Keratinocyte (primary cell): ENCODE measurements at regions not wholly inside any gene's neighbourhood (a gene's known extent, or its start where the extent isn't known, plus 50 kb on each side); places are given as distances from the start of the nearest gene placed in this dataset.

Experiments used
- DNase-seq: peaks from one replicate; pipeline ENCODE4 v3.0.0-alpha.2; 2011; ENCODE audit warnings: low read depth, missing footprints, low spot score
- FAIRE-seq: peaks from 2 replicates; lab custom pipeline; 2011; peaks lifted over from hg19 to GRCh38; lab: Jason Lieb, UNC
- H2AFZ ChIP-seq: 2 replicates; pipeline ENCODE4 v1.6.0; 2012; ENCODE audit warnings: low read length, control low read depth, inconsistent platforms; ENCODE audit not compliant: control insufficient read depth
- H3K27ac ChIP-seq: 2 replicates; pipeline ENCODE4 v1.5.1; 2011; ENCODE audit warnings: low read length; ENCODE audit not compliant: control insufficient read depth, insufficient read depth
- H3K27me3 ChIP-seq: 3 replicates; pipeline ENCODE4 v1.6.0; 2011; ENCODE audit warnings: low read length; ENCODE audit not compliant: control insufficient read depth, insufficient read depth; ENCODE audit errors: extremely low read depth
- H3K36me3 ChIP-seq, 2 experiments: 2 replicates in 1 of 2; 3 replicates in 1 of 2; pipeline ENCODE4 v1.5.1; 2011; ENCODE audit warnings: low read length in 2 of 2, mild to moderate bottlenecking in 1 of 2; ENCODE audit not compliant: control insufficient read depth in 2 of 2, insufficient read depth in 2 of 2; ENCODE audit errors: extremely low read depth in 1 of 2
- H3K4me1 ChIP-seq: 3 replicates; pipeline ENCODE4 v1.5.1; 2011; ENCODE audit warnings: low read length; ENCODE audit not compliant: control insufficient read depth, insufficient read depth; ENCODE audit errors: extremely low read depth
- H3K4me2 ChIP-seq: 3 replicates; pipeline ENCODE4 v1.6.0; 2011; ENCODE audit warnings: low read depth, low read length; ENCODE audit not compliant: control insufficient read depth, insufficient read depth; ENCODE audit errors: extremely low read depth
- H3K4me3 ChIP-seq, 3 experiments: fragments of 200-600 bp in 1 of 3; sonication (generic) in 1 of 3; 2 replicates in 2 of 3; 3 replicates in 1 of 3; pipeline ENCODE4 v1.5.1; 2011 to 2016; ENCODE audit warnings: low read length in 3 of 3, mild to moderate bottlenecking in 3 of 3, control low read depth in 2 of 3, inconsistent platforms in 1 of 3, low read depth in 1 of 3, mixed read lengths in 1 of 3, mixed run types in 1 of 3, moderate library complexity in 1 of 3; ENCODE audit not compliant: control insufficient read depth in 2 of 3, insufficient read depth in 2 of 3; ENCODE audit errors: extremely low read depth in 1 of 3
- H3K79me2 ChIP-seq: 2 replicates; pipeline ENCODE4 v1.6.0; 2012; ENCODE audit warnings: low read length; ENCODE audit not compliant: control insufficient read depth, insufficient read depth
- H3K9ac ChIP-seq: 3 replicates; pipeline ENCODE4 v1.6.0; 2011; ENCODE audit warnings: low read length; ENCODE audit not compliant: control insufficient read depth, insufficient read depth; ENCODE audit errors: extremely low read depth
- H3K9me1 ChIP-seq: 3 replicates; pipeline ENCODE4 v1.6.0; 2011; ENCODE audit warnings: low read length; ENCODE audit not compliant: control insufficient read depth, insufficient read depth; ENCODE audit errors: extremely low read depth
- H3K9me3 ChIP-seq: 2 replicates; pipeline ENCODE4 v1.5.1; 2012; ENCODE audit warnings: low read depth, low read length; ENCODE audit not compliant: control insufficient read depth
- H4K20me1 ChIP-seq: 3 replicates; pipeline ENCODE4 v1.6.0; 2011; ENCODE audit warnings: low read length; ENCODE audit not compliant: control insufficient read depth, insufficient read depth; ENCODE audit errors: extremely low read depth
- EZH2 ChIP-seq: IDR thresholded peaks from one replicate; pipeline ENCODE4 v1.6.1; 2012; ENCODE audit warnings: inconsistent platforms, mild to moderate bottlenecking, low read length, moderate library complexity
- dilution Hi-C: fragments of 300-500 bp; cut with MboI; formaldehyde crosslinking; loops from one replicate; pipeline ENCODE4 v1.7.0; 2020; ENCODE audit warnings: low sequenced_read_pairs; ENCODE audit not compliant: extremely low pct_ligation_motif_present
- TF ChIP-seq, protein P1 (sequence below), 3 experiments: IDR thresholded peaks in 1 of 3; conservative IDR thresholded peaks in 1 of 3; optimal IDR thresholded peaks in 1 of 3; 2 replicates in 2 of 3; 3 replicates in 1 of 3; pipeline versions ENCODE3 to v1.5.1; 2011; ENCODE audit warnings: low read length in 3 of 3, mild to moderate bottlenecking in 3 of 3, moderate library complexity in 2 of 3, control low read depth in 1 of 3, inconsistent platforms in 1 of 3; ENCODE audit not compliant: insufficient read depth in 2 of 3; ENCODE audit errors: extremely low read depth in 1 of 3

DNA sequence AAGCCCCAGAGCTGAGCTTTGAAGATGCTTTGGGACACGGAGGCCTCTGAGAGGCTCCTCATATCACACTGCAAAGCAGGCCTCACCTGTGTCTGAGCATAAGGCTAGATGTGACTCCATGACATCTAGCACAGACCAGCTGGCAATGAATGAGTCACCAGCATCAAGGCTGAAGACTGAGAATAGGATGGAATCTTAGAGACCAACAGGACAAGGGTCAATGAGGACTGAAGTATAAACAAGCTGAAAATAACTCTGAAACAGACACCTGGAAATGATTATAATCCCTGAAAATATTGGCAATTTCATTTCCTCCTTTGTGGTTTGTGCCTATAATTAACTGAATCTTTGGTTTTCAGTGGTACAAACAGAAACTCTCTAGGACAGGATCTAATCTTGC, 87.1 kb upstream of the PRPS1 start:
- no peaks in the 10 kb centered on the region for H3K4me1 ChIP-seq
- H4K20me1 ChIP-seq: no peaks in the 10 kb centered on the region
- DNase-seq: no peak
- H3K9ac ChIP-seq: no peak overlapping the region
- no peak for FAIRE-seq
- no peaks in the 10 kb centered on the region for H3K9me1 ChIP-seq
- no peak overlapping the region for H2AFZ ChIP-seq
- no peaks in the 10 kb centered on the region for H3K9me3 ChIP-seq
- no peaks in the 10 kb centered on the region for H3K79me2 ChIP-seq
- H3K4me2 ChIP-seq: no peak overlapping the region
- no peak overlapping the region for H3K4me3 ChIP-seq
- peaks cover 12% of the 10 kb centered on the region for H3K27me3 ChIP-seq
- dilution Hi-C loops: no loop called here
- no peaks in the 10 kb centered on the region for H3K36me3 ChIP-seq
- TF ChIP-seq EZH2: no peak
- TF ChIP-seq, protein P1, sequence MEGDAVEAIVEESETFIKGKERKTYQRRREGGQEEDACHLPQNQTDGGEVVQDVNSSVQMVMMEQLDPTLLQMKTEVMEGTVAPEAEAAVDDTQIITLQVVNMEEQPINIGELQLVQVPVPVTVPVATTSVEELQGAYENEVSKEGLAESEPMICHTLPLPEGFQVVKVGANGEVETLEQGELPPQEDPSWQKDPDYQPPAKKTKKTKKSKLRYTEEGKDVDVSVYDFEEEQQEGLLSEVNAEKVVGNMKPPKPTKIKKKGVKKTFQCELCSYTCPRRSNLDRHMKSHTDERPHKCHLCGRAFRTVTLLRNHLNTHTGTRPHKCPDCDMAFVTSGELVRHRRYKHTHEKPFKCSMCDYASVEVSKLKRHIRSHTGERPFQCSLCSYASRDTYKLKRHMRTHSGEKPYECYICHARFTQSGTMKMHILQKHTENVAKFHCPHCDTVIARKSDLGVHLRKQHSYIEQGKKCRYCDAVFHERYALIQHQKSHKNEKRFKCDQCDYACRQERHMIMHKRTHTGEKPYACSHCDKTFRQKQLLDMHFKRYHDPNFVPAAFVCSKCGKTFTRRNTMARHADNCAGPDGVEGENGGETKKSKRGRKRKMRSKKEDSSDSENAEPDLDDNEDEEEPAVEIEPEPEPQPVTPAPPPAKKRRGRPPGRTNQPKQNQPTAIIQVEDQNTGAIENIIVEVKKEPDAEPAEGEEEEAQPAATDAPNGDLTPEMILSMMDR (optimal IDR thresholded peaks at IDR 0.05 in 1 of 3, IDR thresholded peaks at IDR 0.05 in 1 of 3, conservative IDR thresholded peaks at IDR 0.05 in 1 of 3; ENCODE audit: extremely low read depth in 1 of 3, insufficient read depth in 2 of 3, low read length in 3 of 3): no peak
- no peak overlapping the region for H3K27ac ChIP-seq

DNA sequence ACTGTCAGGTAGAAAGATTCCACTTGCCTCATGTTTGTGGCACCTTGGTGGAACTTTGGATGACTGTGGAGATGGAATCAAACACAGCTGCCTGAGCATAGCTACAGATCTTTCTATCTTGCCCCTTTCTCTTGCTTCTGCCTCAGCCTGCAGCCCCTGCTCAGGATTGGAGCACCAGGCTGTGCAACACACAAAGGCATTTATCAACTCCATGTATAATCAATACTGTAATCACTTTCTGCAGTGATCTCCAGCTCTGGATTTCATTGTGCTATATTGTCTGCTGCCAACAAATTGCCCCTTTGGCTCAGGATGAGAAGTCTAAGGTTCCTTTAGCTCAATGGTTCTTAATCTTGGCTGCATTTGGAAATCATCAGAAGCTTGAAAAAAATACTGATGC, 86.3 kb upstream of the PRPS1 start:
- H3K4me1 ChIP-seq: no peaks in the 10 kb centered on the region
- H3K9me1 ChIP-seq: no peaks in the 10 kb centered on the region
- no peak overlapping the region for H3K9ac ChIP-seq
- no peaks in the 10 kb centered on the region for H3K9me3 ChIP-seq
- H3K4me2 ChIP-seq: no peak overlapping the region
- no peaks in the 10 kb centered on the region for H3K36me3 ChIP-seq
- H2AFZ ChIP-seq: no peak overlapping the region
- H4K20me1 ChIP-seq: no peaks in the 10 kb centered on the region
- FAIRE-seq (no peak), DNase-seq (no peak)
- no peak overlapping the region for H3K4me3 ChIP-seq
- dilution Hi-C loops: no loop called here
- H3K27ac ChIP-seq: no peak overlapping the region
- H3K27me3 ChIP-seq: peaks cover 12% of the 10 kb centered on the region
- TF ChIP-seq, protein P1 (optimal IDR thresholded peaks at IDR 0.05 in 1 of 3, IDR thresholded peaks at IDR 0.05 in 1 of 3, conservative IDR thresholded peaks at IDR 0.05 in 1 of 3; ENCODE audit: extremely low read depth in 1 of 3, insufficient read depth in 2 of 3, low read length in 3 of 3): no peak
- no peak for TF ChIP-seq EZH2
- H3K79me2 ChIP-seq: no peaks in the 10 kb centered on the region
